ENCODE measurements at regions not wholly inside any gene's neighbourhood (a gene's known extent, or its start where the extent isn't known, plus 50 kb on each side); places are given as distances from the start of the nearest gene placed in this dataset.

DNA sequence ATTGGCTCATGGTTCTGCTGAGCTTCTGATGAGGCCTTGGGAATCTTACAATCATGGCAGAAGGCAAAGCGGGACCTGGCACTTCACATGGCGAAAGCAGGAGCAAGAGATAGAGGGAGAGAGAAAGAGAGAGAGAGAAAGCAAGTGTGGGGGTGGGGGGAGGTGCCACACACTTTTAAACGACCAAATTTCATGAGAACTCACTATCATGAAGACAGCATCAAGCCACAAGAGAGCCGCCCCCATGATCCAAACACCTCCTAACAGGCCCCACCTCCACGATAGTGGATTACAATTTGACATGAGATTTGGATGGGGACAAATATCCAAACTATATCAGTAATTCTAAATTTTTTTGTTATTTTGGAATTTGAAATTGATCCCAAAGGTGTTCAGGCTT, 553.9 kb downstream of the PRR16 start:
- no peaks in the 10 kb centered on the region for H3K36me3 ChIP-seq
- H3K27me3 ChIP-seq = no peaks in the 10 kb centered on the region
- intact Hi-C loops (cut with DNase I; ENCODE audit: low total_unique reads) = no loop called here
- H3K9me3 ChIP-seq = no peaks in the 10 kb centered on the region
- H3K4me3 ChIP-seq = no peak overlapping the region
- H3K27ac ChIP-seq = no peak overlapping the region
- TF ChIP-seq, protein P1, sequence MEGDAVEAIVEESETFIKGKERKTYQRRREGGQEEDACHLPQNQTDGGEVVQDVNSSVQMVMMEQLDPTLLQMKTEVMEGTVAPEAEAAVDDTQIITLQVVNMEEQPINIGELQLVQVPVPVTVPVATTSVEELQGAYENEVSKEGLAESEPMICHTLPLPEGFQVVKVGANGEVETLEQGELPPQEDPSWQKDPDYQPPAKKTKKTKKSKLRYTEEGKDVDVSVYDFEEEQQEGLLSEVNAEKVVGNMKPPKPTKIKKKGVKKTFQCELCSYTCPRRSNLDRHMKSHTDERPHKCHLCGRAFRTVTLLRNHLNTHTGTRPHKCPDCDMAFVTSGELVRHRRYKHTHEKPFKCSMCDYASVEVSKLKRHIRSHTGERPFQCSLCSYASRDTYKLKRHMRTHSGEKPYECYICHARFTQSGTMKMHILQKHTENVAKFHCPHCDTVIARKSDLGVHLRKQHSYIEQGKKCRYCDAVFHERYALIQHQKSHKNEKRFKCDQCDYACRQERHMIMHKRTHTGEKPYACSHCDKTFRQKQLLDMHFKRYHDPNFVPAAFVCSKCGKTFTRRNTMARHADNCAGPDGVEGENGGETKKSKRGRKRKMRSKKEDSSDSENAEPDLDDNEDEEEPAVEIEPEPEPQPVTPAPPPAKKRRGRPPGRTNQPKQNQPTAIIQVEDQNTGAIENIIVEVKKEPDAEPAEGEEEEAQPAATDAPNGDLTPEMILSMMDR (IDR thresholded peaks at IDR 0.05) = no peak
- TF ChIP-seq POLR2A (IDR thresholded peaks at IDR 0.05) (no peak), POLR2AphosphoS5 (IDR thresholded peaks at IDR 0.05) (no peak)
- DNase-seq (ENCODE audit: low spot score in 2 of 2) = no peak
- no peaks in the 10 kb centered on the region for H3K4me1 ChIP-seq

DNA sequence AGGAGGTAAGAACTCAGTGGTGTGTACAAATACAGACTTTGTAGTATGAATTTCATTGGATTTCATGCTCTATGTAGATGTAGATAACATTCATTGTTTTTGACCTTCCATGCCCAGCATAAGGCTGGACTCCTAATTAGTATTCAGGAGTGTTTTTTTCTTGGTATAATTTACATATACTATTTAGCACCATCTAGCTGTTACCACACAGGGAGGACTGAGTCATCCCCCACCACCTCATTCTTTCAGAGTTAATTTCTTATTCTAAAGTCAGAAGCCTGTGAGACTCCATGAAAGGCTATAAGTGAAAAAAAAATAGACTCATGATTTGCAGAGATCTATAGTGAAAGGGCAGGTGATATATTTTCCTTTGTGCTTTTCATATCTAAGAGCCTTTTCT, 555.0 kb downstream of the PRR16 start:
- Histone ChIP-seq H3K36me3 (no peaks in the 10 kb centered on the region), H3K9me3 (no peaks in the 10 kb centered on the region), H3K4me1 (no peaks in the 10 kb centered on the region), H3K4me3 (no peak overlapping the region), H3K27ac (no peak overlapping the region), H3K27me3 (no peaks in the 10 kb centered on the region)
- DNase-seq (ENCODE audit: low spot score in 2 of 2) = no peak
- no peak for TF ChIP-seq POLR2A (IDR thresholded peaks at IDR 0.05)
- intact Hi-C loops (cut with DNase I; ENCODE audit: low total_unique reads) = no loop called here

DNA sequence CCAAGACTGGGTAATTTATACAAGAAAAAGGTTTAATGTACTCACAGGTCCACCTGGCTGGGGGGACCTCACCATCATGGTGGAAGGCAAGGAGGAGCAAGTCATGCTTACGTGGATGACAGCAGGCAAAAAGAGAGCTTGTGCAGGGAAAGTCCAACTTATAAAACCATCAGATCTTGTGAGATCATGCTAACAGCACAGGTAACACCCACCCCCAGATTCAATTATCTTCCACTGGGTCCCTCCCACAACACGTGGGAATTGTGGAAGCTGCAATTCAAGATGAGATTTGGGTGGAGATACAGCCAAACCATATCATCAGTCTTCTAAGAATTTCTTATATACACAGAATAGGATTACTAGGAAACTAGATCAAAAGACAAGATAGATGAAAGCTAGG, 555.6 kb downstream of the PRR16 start:
- H3K36me3 ChIP-seq = no peaks in the 10 kb centered on the region
- no peak overlapping the region for H3K27ac ChIP-seq
- H3K9me3 ChIP-seq = no peaks in the 10 kb centered on the region
- no peak for TF ChIP-seq POLR2AphosphoS5 (IDR thresholded peaks at IDR 0.05)
- TF ChIP-seq, protein P1 (IDR thresholded peaks at IDR 0.05) = no peak
- no peak for TF ChIP-seq POLR2A (IDR thresholded peaks at IDR 0.05)
- H3K4me1 ChIP-seq = no peaks in the 10 kb centered on the region
- no peak for DNase-seq (ENCODE audit: low spot score in 2 of 2)
- intact Hi-C loops (cut with DNase I; ENCODE audit: low total_unique reads) = no loop called here
- no peaks in the 10 kb centered on the region for H3K27me3 ChIP-seq
- no peak overlapping the region for H3K4me3 ChIP-seq

DNA sequence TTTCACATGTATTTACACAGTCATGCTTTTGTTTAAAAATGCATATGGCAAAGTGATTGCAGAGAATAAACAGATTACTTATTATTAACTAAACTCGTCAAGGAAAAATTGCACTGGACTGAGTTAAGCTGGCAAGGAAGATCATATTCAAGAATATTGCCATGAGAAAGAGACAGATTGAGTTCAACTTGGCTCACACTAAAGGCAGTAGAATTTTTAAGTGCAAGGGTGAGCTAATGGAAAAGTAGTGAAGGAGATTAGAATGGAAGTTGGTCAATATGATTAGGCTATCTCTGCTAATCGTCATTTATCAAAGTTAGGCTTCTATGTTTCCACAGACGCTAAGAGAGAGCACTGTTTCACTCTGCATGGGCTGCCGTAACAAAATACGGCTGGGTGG, 557.6 kb downstream of the PRR16 start:
- no peak for DNase-seq (ENCODE audit: low spot score in 2 of 2)
- H3K27me3 ChIP-seq = no peaks in the 10 kb centered on the region
- TF ChIP-seq POLR2A (IDR thresholded peaks at IDR 0.05) (no peak), POLR2AphosphoS5 (IDR thresholded peaks at IDR 0.05) (no peak)
- TF ChIP-seq, protein P1 (IDR thresholded peaks at IDR 0.05) = no peak
- H3K36me3 ChIP-seq = no peaks in the 10 kb centered on the region
- intact Hi-C loops (cut with DNase I; ENCODE audit: low total_unique reads) = no loop called here
- no peaks in the 10 kb centered on the region for H3K4me1 ChIP-seq
- no peaks in the 10 kb centered on the region for H3K9me3 ChIP-seq
- H3K27ac ChIP-seq = no peak overlapping the region
- H3K4me3 ChIP-seq = no peak overlapping the region

DNA sequence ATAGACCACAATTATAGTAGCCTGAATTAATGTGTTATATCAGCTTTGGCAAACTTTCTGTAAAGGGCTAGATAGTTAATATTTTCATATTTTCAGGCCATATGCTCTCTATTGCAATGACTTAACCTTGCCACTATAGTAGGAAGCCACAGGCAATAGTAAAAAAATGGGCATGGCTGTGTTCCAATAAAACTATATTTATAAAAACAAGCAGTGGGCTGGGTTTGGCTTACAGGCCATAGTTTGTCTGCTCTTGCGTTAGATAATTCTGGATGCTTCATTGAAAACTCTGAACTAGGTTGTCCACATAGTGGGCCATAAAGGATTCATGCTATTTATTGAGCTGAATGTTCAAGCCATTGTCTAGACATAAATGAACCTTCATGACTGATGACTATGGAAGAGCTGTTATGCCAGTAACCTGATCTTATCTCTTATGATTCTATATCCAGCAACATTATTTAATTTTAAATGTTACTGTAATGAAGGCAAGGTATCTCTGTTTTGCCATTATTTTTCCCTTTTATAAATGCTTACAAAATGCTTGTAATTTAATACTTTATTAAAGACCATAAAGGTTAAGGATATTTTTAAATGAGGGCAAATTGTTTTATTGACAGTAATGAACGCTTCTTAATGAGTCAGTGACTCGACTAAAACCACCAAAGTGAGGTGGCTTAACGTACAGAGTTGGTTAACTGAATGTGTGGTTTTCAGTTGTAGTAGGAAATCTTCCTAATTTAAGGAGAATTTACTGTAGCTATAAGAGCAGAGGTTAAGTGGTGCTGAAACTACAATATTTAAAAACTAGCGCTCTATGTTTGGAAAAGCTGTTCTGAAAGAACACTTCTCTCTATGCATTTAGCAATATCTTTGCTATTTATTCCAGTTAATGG, 560.6 kb downstream of the PRR16 start:
- intact Hi-C loops (cut with DNase I; ENCODE audit: low total_unique reads) = no loop called here
- Histone ChIP-seq H3K4me3 (no peak overlapping the region), H3K27me3 (no peaks in the 10 kb centered on the region), H3K36me3 (no peaks in the 10 kb centered on the region), H3K4me1 (no peaks in the 10 kb centered on the region), H3K27ac (no peak overlapping the region), H3K9me3 (no peaks in the 10 kb centered on the region)
- TF ChIP-seq POLR2AphosphoS5 (IDR thresholded peaks at IDR 0.05) (no peak), POLR2A (IDR thresholded peaks at IDR 0.05) (no peak)
- TF ChIP-seq, protein P1 (IDR thresholded peaks at IDR 0.05) = no peak
- DNase-seq (ENCODE audit: low spot score in 2 of 2) = no peak
